GM21367 (cell line): ENCODE measurements at regions not wholly inside any gene's neighbourhood (a gene's known extent, or its start where the extent isn't known, plus 50 kb on each side); places are given as distances from the start of the nearest gene placed in this dataset.
"Not testable (repeated sequence)": the region's sequence is repeated elsewhere in the genome, so short reads cannot be mapped to it uniquely, and the experiment has no call there.

Experiments used
- ATAC-seq: cut with Tn5 transposase; IDR thresholded peaks from one replicate; pipeline ENCODE4 v1.9.1; 2021; ENCODE audit not compliant: unreplicated experiment

- ATAC-seq = no peak
These were observed 53.8 kb upstream of the C2CD4B start for GRCh38 chr15:62218841-62219240.

- no peak for ATAC-seq
These were observed 54.7 kb upstream of the C2CD4B start for GRCh38 chr15:62219799-62220198.

GRCh38 chr15:62223020-62223419, 57.9 kb upstream of the C2CD4B start:
- no peak for ATAC-seq

GRCh38 chr15:62228604-62229003, 63.5 kb upstream of the C2CD4B start:
- ATAC-seq = no peak

- no peak for ATAC-seq
These were observed 66.8 kb upstream of the C2CD4B start for GRCh38 chr15:62231856-62232255.

- no peak for ATAC-seq
These were observed 75.3 kb upstream of the C2CD4B start for GRCh38 chr15:62240121-62241096.

GRCh38 chr15:62241135-62241770, 76.2 kb upstream of the C2CD4B start:
- no peak for ATAC-seq

- no peak for ATAC-seq
These were observed 77.9 kb upstream of the C2CD4B start for GRCh38 chr15:62242999-62243398.

GRCh38 chr15:62244762-62245161, 79.7 kb upstream of the C2CD4B start:
- no peak for ATAC-seq

- ATAC-seq = no peak
These were observed 83.3 kb upstream of the C2CD4B start for GRCh38 chr15:62248277-62248984.

GRCh38 chr15:62249501-62249900, 84.4 kb upstream of the C2CD4B start:
- no peak for ATAC-seq

GRCh38 chr15:62250186-62250585, 85.1 kb upstream of the C2CD4B start:
- no peak for ATAC-seq

GRCh38 chr15:62250978-62251377, 85.9 kb upstream of the C2CD4B start:
- ATAC-seq = no peak

- ATAC-seq = no peak
These were observed 88.2 kb upstream of the C2CD4B start for GRCh38 chr15:62253294-62253693.

- ATAC-seq = no peak
These were observed 89.3 kb upstream of the C2CD4B start for GRCh38 chr15:62254137-62254934.

GRCh38 chr15:62256430-62256829, 91.3 kb upstream of the C2CD4B start:
- ATAC-seq = not testable (repeated sequence)

GRCh38 chr15:62257996-62258521, 93.0 kb upstream of the C2CD4B start:
- no peak for ATAC-seq

- ATAC-seq = no peak
These were observed 97.3 kb upstream of the C2CD4B start for GRCh38 chr15:62262305-62262941.

- ATAC-seq = no peak
These were observed 99.1 kb upstream of the C2CD4B start for GRCh38 chr15:62264196-62264595.

- no peak for ATAC-seq
These were observed 104.4 kb upstream of the C2CD4B start for GRCh38 chr15:62269504-62269903.
